Stimulated activated CD4-positive, alpha-beta T cell treated with anti-CD3 and anti-CD28 coated beads, Interleukin-15, amount 100 ng/mL, for 24 hours (primary cell): ENCODE measurements at regions not wholly inside any gene's neighbourhood (a gene's known extent, or its start where the extent isn't known, plus 50 kb on each side); places are given as distances from the start of the nearest gene placed in this dataset.

Experiments
- DNase-seq: peaks from one replicate; pipeline ENCODE4 v3.0.0-alpha.2; 2020

DNA sequence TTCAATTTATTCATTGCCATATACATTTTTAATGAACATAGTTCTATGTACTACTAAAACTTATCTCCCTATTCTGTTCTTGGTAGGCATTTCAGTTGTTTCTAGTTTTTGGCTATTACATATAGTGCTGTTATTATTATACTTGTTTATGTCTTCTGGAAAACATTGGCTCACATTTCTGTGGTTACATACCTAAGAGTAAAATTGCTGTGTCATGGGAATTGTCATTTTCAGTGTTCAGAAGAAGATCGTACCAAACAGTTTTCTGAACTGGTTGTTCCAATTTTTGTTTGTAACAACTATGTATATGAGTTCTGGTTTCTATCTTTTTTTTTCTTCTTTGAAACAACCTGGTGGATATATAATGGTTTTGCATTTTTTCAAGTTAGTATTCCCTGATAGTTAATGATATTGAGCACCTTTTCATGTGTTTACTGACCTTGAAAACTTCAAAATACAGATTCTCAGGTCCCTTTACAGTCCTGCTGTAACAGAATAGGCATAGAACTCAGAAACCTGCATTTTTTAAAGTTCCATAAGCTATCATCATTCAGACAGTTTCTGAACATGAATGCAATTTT, 230.7 kb downstream of the JRKL start:
- no peak for DNase-seq

DNA sequence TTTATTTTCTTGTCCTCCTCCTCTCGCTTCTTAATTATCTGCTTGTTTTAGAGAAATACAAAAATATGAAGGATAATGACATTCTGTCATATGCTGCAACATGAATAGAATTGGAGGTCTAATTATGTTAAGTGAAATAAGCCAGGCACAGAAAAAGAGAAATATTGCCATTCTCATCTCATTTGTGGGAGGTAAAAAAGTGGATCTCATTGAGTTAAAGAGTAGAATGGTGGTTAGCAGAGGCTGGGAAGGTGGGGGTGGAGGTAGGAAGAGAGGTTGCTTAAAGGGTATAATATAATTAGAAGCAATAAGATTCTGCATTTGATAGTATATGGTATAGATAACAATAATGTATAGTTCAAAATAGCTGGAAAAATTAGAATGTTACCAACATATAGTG, 231.3 kb downstream of the JRKL start:
- DNase-seq = no peak

DNA sequence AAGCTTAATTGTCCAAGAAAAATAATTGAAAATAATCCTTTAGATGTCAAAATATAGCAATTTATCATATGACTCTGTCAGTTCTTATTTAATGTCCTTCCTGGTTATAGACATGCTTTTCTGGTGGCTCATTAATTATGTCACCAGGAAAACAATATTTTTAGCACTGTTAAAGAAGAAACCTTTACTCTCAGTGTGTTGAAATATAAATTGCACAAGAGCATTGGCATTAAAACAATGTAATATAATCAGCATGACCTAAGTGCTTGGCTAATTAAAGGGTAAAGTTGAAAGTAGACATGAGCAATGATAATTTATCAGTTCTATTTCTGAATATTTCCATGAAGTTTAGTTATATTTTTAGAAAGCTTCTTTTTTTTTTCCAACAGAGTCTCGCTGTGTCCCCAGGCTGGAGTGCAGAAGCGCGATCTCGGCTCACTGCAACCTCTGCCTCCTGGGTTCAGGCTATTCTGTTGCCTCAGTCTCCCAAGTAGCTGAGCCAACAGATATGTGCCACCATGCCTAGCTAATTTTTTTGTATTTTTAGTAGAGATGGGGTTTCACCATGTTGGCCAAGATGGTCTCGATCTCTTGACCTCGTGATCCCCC, 232.3 kb downstream of the JRKL start:
- no peak for DNase-seq

DNA sequence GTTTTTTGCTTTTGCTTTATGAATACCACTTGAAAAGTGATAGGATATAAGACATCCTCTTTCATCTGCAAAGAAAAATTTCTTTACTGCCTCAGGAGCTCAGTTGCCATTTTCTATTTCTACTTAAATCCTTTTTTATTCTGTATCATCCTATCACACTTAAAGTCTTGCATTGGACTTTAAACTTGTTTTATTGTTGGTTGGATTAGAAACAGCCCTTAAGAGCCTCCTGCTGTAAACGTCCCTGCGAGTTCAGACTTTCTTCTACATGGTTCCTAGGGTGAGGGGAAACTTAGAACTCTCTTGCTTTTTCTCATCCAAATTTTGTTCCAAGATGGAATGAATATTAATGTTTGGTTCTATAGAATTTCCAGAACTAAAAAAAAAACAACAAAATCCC, 234.3 kb downstream of the JRKL start:
- DNase-seq = no peak

DNA sequence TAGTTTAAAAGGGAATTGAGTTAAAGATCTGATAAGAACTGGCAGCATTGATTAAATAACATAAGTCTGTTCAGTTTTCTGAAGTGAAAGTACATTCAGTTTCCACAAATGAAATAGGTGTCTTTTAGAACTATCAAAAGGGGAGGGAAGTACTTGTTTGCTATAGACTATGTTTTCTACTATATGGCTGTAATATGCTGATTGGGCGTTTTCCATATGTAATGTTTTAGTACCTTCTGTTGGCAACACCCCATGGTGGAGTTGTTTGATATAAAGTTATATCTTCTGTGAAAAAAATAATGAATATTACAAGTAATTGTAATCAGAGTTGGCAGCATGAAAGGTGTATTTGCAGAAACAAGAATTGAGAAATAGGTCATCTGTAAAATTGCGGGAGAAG, 237.6 kb downstream of the JRKL start:
- DNase-seq = no peak

DNA sequence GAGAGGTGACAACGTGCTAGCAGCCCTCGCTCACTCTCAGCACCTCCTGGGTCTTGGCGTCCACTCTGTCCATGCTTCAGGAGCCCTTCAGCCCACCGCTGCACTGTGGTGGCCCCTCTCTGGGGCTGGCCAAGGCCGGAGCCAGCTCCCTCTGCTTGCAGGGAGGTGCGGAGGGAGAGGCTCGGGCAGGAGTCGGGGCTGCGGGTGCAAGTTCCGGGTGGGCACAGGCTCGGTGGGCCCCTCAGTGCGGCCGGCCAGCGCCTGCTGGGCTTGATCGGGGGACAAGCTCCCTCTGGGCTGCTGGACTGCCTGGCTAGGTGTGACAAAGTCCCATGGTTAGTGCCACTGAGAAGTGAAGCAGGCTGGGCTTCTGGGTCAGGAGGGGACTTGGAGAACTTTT, 245.8 kb downstream of the JRKL start:
- DNase-seq = no peak

DNA sequence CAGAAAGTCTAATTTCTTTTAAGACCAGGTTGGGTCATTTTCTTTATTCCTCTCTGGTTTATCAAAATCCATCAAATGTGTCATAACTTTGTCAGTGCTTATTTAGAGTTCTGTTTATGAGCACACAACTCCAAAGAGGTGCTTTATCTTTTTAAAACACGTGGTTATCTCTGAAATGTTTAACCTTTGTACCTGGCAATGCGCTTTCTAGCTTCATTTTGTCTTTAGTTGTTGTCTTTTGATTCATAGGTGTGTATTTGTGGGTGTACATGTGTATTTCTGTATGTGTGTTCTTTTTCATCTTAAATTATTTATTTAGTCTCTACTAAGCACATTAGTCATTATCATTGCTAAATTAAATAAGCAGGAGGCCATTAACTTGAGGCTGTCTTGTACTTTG, 251.4 kb downstream of the JRKL start:
- no peak for DNase-seq

DNA sequence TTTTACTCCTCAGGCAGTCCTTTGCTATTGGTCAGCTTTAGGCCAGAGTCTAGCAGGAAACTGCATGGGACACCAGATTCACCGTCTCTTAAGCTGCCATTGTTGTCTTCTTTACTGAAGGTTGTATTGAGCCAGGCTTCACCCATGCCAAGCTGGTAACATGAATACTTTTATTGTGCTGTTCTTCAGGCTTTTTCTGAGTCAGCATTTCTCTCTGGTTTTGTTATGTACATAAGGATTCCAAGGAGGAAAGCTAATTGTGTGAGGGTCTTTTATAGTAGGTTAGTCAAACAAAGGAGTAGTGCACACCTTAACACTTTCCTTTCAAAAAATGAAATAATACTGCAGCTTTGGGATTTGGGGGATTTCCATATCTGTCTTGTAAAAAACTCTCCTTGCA, 252.8 kb downstream of the JRKL start:
- no peak for DNase-seq

DNA sequence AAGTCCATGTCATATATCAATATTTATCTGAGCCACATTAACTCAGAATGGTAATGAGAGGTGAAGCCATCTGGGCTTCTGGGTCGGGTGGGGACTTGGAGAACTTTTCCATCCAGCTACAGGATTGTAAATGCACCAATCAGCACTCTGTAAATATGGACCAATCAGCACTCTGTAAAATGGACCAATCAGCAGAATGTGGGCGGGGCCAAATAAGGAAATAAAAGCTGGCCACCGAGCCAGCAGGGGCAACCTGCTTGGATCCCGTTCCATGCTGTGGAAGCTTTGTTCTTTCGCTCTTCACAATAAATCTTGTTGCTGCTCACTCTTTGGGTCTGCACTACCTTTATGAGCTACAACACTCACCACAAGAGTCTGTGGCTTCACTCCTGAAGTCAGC, 253.4 kb downstream of the JRKL start:
- no peak for DNase-seq

DNA sequence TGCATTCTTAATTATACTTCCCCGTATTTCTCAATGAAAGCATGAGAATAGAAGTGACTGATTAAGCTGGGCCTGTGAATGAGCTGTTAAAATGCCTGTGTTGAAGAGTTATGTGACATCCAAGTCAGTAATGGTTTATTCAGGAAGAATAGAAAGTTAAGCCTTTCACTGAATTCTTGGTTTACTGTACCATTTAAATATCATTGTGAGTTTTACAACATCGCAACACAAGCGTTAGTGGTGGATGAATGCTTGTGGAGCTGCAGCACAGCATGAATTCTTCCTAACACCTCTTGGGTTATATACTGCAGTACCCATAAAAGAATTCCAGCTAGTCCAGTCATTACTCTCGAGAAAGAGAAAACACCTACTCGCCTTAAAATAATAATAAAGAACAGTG, 257.8 kb downstream of the JRKL start:
- no peak for DNase-seq

DNA sequence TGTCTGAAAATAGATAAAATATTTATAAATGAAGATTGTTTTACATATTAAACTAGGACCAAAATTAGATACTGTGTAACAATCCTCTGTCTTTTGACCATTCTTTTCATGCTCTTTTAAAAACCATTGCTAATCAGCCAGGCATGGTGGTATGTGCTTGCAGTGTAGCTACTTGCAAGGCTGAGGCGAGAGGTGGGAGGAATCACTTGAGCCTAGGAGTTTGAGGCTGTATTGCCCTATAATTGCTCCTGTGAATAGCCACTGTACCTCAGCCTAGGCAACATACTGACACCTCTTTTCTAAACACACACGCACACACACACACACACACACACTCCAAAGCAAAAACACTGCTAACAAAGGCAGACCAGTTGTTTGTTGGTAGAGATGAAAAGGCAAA, 259.2 kb downstream of the JRKL start:
- no peak for DNase-seq

DNA sequence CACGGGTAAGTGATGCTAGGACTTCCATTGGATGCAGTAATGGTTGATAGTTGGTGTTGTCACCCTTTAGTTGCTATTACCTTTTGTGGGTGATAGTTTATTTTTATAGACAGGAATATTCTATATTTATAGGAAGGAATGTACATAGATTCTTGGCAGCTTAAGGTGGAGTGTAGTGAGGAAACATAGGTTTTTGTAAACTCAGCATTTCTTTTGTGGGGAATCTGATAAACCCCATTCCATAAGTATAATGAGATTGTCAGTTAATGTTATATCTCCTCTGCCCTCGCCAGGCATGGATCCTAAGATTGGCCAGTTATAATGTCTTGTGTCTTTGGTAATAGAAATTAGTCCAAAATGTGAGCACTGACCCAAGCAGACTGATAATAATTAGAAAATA, 262.7 kb downstream of the JRKL start:
- DNase-seq = no peak

DNA sequence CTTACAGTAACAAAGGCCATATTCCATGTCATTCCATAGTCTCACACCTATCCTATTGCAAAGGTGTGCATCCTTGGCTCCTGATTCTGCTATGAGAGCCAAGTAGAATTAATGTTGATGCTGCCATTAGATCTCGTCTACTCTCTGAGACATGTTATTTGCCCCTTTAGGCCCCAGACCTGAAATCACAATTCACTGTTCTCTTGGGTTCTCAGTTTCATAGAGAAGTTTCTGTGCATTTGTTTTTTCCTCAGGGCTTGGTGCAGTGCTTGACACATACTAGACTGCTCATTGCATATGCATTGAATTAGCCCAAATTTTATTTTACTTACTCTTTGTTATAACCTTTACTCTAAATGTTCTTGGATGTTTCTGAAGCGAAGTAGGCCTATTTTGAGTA, 265.7 kb downstream of the JRKL start:
- DNase-seq = no peak

DNA sequence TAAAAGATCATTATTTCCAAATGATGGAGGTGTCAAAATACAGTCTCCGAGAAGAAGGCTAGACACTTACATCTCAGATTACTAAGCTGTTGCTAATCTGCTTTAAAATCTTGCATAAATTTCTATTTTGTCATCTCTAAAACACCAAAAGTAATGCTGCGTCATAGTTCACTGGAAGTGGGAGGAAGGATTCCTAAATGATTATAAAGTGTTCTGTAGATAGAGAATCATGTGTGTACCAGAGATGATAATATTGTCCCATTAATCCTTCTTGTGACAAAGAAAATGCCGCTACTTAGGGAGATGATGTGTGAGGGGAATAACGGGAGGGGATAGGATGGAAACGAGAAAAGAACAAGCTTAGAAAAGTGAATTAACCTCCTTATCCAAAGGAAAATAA, 268.6 kb downstream of the JRKL start:
- no peak for DNase-seq

DNA sequence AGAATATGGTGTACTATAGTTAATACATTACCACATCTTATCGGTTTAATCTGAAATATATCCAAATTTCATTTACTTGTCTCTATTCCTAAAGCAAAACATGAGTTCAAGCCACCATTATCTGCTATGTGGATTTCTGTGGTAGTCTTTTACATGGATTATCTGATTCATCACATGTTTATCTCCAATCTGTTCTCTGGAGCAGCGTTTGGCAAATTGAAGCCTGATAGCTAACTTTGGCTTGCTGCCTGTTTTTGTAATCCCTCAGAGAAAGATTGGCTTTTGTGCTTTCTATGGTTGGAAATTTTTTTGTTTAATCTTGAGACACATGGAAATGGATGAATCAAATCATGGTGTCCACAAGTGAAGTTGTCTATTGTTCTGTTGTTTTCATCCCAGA, 274.3 kb downstream of the JRKL start:
- no peak for DNase-seq

DNA sequence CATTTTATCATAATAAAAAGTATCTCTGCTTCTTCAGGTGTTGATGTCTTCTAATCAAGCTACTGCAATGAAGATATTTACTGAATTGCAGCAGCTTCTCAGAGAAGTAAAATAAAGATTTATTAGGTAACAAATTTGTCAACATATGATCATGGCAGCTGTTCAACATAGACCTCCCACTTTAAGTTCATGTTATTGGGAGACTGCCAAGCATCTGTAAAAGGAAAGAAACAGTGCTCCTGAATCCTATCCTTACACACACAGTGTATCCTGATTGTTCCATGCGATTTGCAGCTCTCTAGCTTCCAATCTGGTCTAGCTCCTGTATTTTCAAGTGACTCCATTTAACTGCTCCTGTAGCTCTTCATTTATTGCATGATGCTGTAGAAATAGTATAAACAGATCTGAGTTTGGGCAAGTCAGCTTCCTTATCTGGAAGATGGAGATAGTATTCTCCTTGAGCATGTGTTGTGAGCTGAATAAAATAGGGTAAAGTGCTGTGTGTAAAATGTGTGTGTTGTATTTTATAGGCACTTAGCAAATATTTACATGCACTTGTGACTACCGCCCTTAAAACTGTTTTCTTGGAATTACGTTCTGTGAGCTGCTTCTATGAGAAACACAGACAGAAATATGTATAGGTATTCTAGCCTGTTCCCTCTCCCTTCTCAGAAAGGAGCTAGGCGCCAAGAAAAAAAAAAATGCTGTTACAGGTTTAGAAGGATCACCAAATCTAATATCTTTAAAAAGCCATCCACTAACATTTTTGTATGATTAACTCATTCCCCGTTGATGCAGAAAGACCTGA, 290.6 kb downstream of the JRKL start:
- DNase-seq = no peak

DNA sequence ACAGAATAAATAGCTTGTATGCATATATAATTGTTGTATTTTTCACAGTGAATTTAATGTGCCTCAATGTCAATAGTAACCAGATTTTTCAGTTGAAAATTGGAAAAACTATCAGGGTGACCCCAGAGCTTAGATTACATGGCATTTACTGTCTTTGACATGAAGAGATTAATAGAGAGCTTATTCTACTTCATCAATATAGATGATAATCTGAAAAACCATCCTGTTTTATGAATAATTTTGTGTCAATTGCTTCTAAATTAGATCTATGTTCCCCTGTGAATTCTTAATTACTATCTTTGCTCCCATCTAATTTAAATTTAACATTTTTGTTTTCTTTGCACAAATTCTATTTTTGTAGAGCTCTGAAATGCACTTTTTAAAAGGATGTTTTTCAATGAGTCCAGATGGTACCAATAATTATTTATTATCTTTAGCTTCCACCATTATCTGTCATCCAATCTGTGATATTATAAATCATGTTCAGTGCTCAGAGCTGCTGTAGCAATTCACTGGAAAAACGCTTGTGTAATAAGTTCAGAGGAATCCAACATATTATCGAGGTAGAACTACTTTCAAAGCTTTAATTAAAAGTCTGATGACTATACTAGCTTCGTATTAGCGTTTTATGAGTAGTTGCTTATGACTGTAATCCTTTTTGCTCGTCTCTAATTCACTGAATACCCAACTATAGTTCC, 291.4 kb downstream of the JRKL start:
- DNase-seq = no peak

DNA sequence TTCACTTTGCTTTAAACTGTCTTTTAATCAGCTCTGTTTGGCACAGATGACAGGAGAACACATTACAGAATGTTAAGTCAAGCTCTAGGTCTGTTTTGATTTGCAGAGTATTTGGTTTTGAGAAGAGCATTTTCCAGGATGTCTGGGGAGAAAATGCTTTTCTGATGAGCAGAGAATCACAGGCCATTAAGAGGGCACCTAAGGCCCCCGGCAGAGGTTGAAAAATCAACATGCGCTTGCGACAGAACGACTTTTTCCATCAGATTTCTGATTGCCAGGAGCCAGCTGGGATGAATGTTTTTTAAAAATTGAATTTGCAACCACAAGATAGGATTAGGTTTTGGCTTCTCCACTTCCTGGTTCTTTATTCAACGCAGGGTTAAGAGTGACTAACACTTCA, 304.5 kb downstream of the JRKL start:
- DNase-seq = no peak

DNA sequence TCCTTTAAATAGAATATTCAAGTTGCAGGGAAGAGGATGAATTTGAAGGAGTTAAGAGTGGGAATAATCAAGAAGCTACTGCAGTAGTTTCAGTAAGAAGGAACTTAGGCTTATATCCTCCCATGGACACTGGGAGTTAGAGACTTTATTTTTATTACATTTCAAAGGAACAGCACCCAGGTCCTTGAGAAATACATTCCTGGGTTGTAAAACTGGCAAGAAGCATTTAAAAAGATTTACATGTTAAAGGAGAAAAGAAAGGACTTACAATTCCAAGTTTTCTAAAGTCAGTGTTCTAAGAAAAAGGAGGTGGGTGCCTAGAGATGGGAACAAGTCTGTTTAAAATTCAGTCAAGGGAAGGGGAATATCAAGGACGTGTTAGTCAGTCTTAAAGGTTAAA, 306.9 kb downstream of the JRKL start:
- DNase-seq = no peak

DNA sequence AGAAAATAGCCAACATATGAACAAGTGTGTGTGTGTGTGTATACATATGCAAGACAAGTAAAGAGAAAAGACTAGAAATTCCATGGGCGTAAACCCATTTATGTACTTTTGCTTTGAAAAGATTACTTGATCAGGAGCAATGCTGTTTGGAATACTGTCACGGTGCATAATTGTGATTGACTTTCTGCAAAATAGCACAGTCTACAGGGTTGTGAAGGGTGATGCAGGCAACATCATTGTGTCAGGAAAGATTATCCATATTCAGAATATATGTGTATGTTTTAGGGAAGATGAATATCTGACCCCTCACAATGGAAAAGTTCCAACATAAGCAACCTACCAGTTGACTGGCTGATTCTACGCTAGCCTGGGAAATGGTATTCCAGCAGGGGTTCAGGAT, 307.7 kb downstream of the JRKL start:
- no peak for DNase-seq

DNA sequence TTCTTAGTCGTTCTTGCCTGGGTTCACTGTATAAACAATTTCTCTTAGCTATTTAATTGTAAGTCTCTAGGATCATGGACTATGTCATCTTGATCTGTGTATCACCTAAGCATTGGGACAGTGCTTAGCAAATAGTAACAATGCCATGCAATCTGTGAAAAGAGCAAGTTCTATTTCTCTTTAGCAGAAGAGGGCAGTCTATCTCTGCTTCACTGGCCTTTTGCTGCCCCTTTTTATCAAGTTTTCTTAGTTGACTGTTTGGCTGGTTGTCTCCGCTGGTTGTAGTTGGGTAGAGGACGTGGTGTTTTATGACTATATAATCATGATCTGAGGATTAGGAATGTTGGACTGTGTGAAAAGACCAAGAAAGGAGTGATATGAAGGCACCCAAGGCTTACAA, 315.0 kb downstream of the JRKL start:
- no peak for DNase-seq

DNA sequence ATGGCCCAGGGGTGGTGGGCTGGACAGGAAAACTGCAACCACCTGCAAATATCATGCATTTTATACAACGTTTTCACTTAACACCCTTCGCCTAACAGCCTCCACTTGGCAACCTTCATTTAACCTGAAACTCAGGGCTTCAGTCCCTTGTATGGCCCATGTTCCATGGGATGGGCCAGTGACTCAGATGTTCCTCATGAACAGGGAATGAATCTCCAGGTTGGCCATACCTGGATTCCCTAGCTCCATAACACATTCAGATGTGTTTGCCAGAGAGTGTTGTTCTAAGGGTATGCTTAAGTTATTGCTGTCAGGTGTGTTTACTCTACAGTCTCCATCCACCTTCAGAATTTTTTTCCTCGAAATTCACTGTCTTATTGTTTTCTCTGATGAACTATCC, 316.9 kb downstream of the JRKL start:
- DNase-seq = no peak

DNA sequence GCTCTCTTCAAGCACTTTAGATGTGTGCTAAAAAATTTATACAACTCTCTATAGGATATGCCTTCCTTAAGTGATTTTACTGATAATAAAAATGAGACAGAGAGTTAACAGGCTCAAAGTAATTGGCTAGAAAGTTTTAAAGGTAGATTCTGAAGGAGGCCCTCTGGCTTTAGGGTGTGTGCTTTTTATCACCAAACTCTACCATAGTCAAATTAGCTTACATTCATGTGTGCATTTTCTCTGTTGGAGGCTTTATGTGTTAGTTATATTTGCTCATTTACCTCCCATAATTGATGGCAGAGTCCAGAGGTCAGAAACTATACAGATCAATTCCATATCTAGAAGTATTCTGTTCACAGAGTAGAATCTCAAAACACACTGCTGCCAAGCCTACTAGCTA, 317.5 kb downstream of the JRKL start:
- no peak for DNase-seq

DNA sequence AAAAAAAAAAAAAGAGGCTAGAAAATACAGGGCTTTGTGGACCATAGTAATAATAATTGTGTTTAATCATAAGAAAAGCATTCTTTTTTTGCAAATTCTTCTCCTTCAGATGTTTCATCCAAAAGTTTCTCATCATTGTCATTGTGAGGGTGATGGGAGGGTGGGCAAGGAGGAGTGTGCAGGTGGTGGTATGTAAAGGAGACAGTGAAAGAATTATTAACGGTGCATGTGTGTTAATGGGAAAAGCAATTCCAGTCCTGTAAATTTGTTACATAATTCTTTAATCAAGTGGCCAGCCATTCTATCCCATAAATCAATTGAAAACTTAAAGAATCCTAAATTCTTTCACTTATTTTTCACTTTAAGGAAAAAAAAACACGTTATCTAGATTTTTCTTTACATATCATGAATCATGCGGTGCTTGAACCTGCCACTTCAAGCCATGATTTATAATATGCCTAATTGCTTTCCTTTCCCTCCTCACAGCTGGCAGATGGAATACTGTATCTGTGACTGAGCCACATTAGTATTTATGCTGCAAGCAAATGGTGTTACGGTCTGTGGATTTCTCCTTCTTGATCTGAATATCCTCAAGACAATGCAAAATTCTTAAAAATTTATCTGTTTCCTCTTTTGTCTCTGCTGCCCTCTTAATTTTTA, 318.5 kb downstream of the JRKL start:
- no peak for DNase-seq
